Cardiac fibroblast (primary cell): ENCODE measurements at regions not wholly inside any gene's neighbourhood (a gene's known extent, or its start where the extent isn't known, plus 50 kb on each side); places are given as distances from the start of the nearest gene placed in this dataset.

Experiments used
- DNase-seq, 2 donors: peaks; one replicate each; pipeline versions ENCODE4 v3.0.0 to v3.0.0-alpha.2; 2010; ENCODE audit warnings: low read depth in 2 of 2
- H3K4me3 ChIP-seq, 2 donors: replicated peaks in 1 of 2; 1 replicate in 1 of 2; 2 replicates in 1 of 2; pipeline ENCODE4 v1.5.1; 2011; ENCODE audit warnings: low read depth in 2 of 2, low read length in 2 of 2, mild to moderate bottlenecking in 2 of 2, moderate library complexity in 1 of 2
- CTCF ChIP-seq: IDR thresholded peaks from one replicate; pipeline ENCODE4 v1.5.1; 2011; ENCODE audit warnings: low read depth, mild to moderate bottlenecking, low read length, inconsistent platforms

GRCh38 chr20:40424695-40425094 lies 264.3 kb downstream of the MAFB start:
- no peak overlapping the region for H3K4me3 ChIP-seq
- TF ChIP-seq CTCF = no peak
- no peak for DNase-seq

GRCh38 chr20:40422656-40423055 lies 266.4 kb downstream of the MAFB start:
- TF ChIP-seq CTCF = no peak
- DNase-seq = no peak
- no peak overlapping the region for H3K4me3 ChIP-seq

- DNase-seq = no peak
- no peak overlapping the region for H3K4me3 ChIP-seq
- no peak for TF ChIP-seq CTCF
Measured at GRCh38 chr20:40416274-40416673, 272.8 kb downstream of the MAFB start.

GRCh38 chr20:40414843-40415615 lies 274.0 kb downstream of the MAFB start:
- no peak overlapping the region for H3K4me3 ChIP-seq
- no peak for DNase-seq

GRCh38 chr20:40410028-40410427 lies 279.0 kb downstream of the MAFB start:
- no peak overlapping the region for H3K4me3 ChIP-seq
- TF ChIP-seq CTCF = no peak
- DNase-seq = no peak

More at GRCh38 chr20:40414843-40415615, 274.0 kb downstream of the MAFB start:
- TF ChIP-seq CTCF = no peak

- no peak overlapping the region for H3K4me3 ChIP-seq
- no peak for DNase-seq
- no peak for TF ChIP-seq CTCF
Measured at GRCh38 chr20:40397467-40397866, 291.6 kb downstream of the MAFB start.
